Cardiac muscle cell (in vitro differentiated cells and primary cell): ENCODE measurements at regions not wholly inside any gene's neighbourhood (a gene's known extent, or its start where the extent isn't known, plus 50 kb on each side); places are given as distances from the start of the nearest gene placed in this dataset.

Source experiments
- DNase-seq, 2 donors: peaks; one replicate each; pipeline versions ENCODE4 v3.0.0 to v3.0.0-alpha.2; 2010 to 2017; ENCODE audit warnings: low read depth in 1 of 2, low spot score in 1 of 2
- H3K27ac ChIP-seq: fragments of 200-600 bp; sonication (generic); 2 replicates; pipeline ENCODE4 v1.5.1; 2016
- H3K27me3 ChIP-seq: fragments of 200-600 bp; sonication (generic); 2 replicates; pipeline ENCODE4 v1.6.0; 2016; ENCODE audit warnings: control low read depth
- H3K36me3 ChIP-seq: fragments of 200-600 bp; sonication (generic); 2 replicates; pipeline ENCODE4 v1.5.1; 2016; ENCODE audit warnings: control low read depth
- H3K4me1 ChIP-seq: fragments of 200-600 bp; sonication (generic); 2 replicates; pipeline ENCODE4 v1.8.1; 2017; ENCODE audit warnings: low read depth, mild to moderate bottlenecking, mixed run types
- H3K4me3 ChIP-seq: fragments of 200-600 bp; sonication (generic); 2 replicates; pipeline ENCODE4 v1.5.1; 2016; ENCODE audit warnings: mild to moderate bottlenecking
- H3K9me3 ChIP-seq: fragments of 200-600 bp; sonication (generic); 2 replicates; pipeline ENCODE4 v1.5.1; 2017; ENCODE audit warnings: low read depth, mild to moderate bottlenecking, control low read depth
- TF ChIP-seq, protein P1 (sequence below): IDR thresholded peaks from 2 replicates; pipeline ENCODE4 v1.5.1; 2012; ENCODE audit warnings: low read depth, mild to moderate bottlenecking, low read length

DNA sequence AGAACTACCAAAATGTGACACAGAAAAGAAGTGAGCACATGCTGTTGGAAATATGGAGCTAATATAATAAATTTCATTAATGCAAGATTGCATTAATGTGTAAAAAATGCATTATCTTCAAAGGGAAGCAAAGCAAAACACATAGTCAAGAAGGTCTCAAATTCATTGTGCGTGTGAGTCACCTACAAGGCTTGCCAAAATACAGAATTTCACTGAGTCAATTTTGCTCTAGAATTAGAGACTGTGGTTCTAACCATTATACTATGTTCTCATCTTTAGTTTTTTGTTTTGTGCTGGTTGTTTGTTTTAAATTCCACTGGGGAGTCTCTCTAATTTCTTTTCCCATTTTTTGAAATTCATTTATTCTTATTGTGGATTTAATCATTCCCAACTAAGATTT lies 149.8 kb upstream of the SLITRK1 start:
- no peak for DNase-seq
- H3K36me3 ChIP-seq: no peaks in the 10 kb centered on the region
- no peaks in the 10 kb centered on the region for H3K9me3 ChIP-seq
- no peak overlapping the region for H3K27ac ChIP-seq
- H3K27me3 ChIP-seq: no peaks in the 10 kb centered on the region
- TF ChIP-seq, protein P1, sequence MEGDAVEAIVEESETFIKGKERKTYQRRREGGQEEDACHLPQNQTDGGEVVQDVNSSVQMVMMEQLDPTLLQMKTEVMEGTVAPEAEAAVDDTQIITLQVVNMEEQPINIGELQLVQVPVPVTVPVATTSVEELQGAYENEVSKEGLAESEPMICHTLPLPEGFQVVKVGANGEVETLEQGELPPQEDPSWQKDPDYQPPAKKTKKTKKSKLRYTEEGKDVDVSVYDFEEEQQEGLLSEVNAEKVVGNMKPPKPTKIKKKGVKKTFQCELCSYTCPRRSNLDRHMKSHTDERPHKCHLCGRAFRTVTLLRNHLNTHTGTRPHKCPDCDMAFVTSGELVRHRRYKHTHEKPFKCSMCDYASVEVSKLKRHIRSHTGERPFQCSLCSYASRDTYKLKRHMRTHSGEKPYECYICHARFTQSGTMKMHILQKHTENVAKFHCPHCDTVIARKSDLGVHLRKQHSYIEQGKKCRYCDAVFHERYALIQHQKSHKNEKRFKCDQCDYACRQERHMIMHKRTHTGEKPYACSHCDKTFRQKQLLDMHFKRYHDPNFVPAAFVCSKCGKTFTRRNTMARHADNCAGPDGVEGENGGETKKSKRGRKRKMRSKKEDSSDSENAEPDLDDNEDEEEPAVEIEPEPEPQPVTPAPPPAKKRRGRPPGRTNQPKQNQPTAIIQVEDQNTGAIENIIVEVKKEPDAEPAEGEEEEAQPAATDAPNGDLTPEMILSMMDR: no peak
- H3K4me1 ChIP-seq: no peaks in the 10 kb centered on the region
- no peak overlapping the region for H3K4me3 ChIP-seq

DNA sequence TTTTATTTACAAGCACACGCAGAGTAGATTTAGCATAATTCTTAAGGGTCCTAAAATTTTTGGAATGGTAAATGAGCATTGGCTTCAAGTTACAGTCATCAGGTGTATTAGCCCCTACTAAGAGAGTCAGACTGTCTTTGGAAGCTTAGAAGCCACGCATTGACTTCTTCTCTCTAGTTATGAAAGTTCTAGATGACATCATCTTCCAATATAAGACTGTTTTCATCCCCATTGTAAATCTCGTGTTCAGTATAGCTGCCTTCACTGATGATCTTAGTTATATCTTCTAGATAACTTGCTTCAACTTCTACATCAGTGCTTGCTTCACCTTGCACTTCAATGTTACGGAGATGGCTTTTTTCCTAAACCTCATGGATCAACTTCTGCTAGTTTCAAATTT lies 148.8 kb upstream of the SLITRK1 start:
- TF ChIP-seq, protein P1: no peak

DNA sequence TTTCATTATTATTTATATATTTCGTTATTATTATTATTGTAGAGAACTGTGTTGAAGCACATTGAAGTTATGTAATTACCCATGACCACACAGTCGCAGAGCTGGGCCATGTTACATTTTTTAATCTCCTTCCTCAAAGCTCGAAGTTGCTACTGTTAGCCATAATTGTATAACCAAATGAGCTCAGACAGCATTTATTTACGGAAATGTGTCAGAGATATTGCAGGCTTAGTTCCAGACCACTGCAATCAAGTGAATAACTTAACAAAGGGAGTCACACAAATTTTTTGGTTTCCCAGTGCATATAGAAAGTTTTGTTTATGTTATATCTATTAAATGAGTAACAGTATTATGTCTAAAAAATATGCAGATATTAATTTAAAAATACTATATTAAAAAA lies 147.1 kb upstream of the SLITRK1 start:
- no peaks in the 10 kb centered on the region for H3K27me3 ChIP-seq
- no peak overlapping the region for H3K27ac ChIP-seq
- no peaks in the 10 kb centered on the region for H3K4me1 ChIP-seq
- no peak overlapping the region for H3K4me3 ChIP-seq
- TF ChIP-seq, protein P1: no peak
- H3K9me3 ChIP-seq: no peaks in the 10 kb centered on the region
- H3K36me3 ChIP-seq: no peaks in the 10 kb centered on the region
- DNase-seq: peak in 1 of 2 donors; percentile 0

More for the DNA sequence above, 148.8 kb upstream of the SLITRK1 start:
- Histone ChIP-seq H3K27me3 (no peaks in the 10 kb centered on the region), H3K4me1 (no peaks in the 10 kb centered on the region), H3K27ac (no peak overlapping the region), H3K9me3 (no peaks in the 10 kb centered on the region), H3K4me3 (no peak overlapping the region), H3K36me3 (no peaks in the 10 kb centered on the region)
- no peak for DNase-seq

DNA sequence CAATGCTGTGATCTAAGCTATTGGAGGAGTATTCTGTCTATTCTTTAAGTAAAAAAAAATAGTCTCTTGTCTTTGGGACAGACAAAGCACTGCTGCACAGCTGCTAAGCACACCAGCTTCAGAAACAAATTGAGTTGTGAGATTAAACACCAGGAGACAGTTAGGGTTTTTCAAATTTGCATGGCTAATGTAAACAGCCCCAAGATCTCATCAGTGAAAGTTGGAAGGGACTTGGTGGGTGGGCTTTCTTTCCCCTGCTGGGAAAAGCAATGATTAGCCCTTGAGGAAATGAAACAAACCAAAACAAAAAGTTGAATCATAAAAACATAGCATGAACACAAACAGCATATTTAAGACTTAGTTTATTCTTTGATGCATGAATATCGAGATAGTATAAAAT lies 143.6 kb upstream of the SLITRK1 start:
- TF ChIP-seq, protein P1: no peak
- no peaks in the 10 kb centered on the region for H3K4me1 ChIP-seq
- DNase-seq: no peak
- H3K4me3 ChIP-seq: no peak overlapping the region
- no peak overlapping the region for H3K27ac ChIP-seq
- no peaks in the 10 kb centered on the region for H3K27me3 ChIP-seq
- H3K36me3 ChIP-seq: no peaks in the 10 kb centered on the region
- H3K9me3 ChIP-seq: no peaks in the 10 kb centered on the region

DNA sequence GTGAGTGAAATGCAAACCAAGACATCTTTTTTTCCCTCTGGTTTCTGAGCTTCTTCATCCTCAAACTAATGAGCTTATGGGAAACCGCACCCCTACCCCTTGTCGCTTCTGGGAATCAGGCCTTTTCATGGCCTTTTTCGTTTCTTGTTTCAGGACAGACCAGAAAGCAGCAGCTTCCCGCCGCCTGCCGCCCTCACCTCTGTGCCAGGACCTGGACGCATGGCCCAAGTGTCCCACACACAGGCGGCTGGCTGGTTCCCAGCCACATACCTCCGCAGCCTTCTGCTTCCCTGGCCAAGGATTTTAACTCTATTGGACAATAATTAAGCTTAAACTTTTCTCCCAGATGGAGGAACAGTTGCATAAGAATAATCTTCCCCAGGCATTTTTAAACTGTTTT lies 114.1 kb upstream of the SLITRK1 start:
- Histone ChIP-seq H3K4me1 (no peaks in the 10 kb centered on the region), H3K9me3 (no peaks in the 10 kb centered on the region), H3K27ac (no peak overlapping the region), H3K27me3 (no peaks in the 10 kb centered on the region), H3K36me3 (no peaks in the 10 kb centered on the region), H3K4me3 (no peak overlapping the region)
- TF ChIP-seq, protein P1: no peak
- DNase-seq: no peak

- no peak overlapping the region for H3K4me3 ChIP-seq
- no peaks in the 10 kb centered on the region for H3K4me1 ChIP-seq
Measured at GRCh38 chr13:83995930-83996329, 113.7 kb upstream of the SLITRK1 start.

More at GRCh38 chr13:83995930-83996329, 113.7 kb upstream of the SLITRK1 start:
- Histone ChIP-seq H3K36me3 (no peaks in the 10 kb centered on the region), H3K9me3 (no peaks in the 10 kb centered on the region), H3K27me3 (no peaks in the 10 kb centered on the region), H3K27ac (no peak overlapping the region)
- TF ChIP-seq, protein P1: no peak
- DNase-seq: no peak
